ENCODE measurements at regions not wholly inside any gene's neighbourhood (a gene's known extent, or its start where the extent isn't known, plus 50 kb on each side); places are given as distances from the start of the nearest gene placed in this dataset.
A peak's percentile ranks its signal among the peaks of the same experiment; 100 is the strongest.

DNA sequence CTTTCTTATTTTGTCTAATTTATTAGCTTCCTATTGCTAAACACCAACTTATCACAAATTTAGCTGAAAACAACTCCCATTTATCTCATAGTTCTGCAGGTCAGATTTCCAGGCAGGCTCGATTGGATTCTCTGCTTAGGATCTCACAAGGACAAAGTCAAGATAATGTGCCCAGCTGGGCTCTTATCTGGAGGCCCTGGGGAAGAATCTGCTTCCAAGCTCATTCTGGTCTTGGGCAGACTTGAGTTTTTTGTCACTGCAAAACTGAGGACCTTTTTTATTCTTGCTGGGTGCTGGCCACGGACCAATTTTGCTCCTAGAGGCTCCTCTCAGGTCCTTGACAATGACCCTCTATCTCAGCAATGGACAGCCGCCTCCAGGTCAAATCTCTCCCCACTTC lies 215.5 kb downstream of the TRIB2 start:
- TF ChIP-seq CTCF (IDR thresholded peaks at IDR 0.05): no peak
- peaks cover 0 to 31% of the 10 kb centered on the region in 2 donors for H3K4me1 ChIP-seq
- no peak for DNase-seq (ENCODE audit: low spot score)

GRCh38 chr2:12934146-12934756 lies 217.5 kb downstream of the TRIB2 start:
- H3K4me3 ChIP-seq: no peak overlapping the region
- no peak overlapping the region for H3K27ac ChIP-seq
- no peak for TF ChIP-seq CTCF (IDR thresholded peaks at IDR 0.05)
- H3K27me3 ChIP-seq: no peaks in the 10 kb centered on the region
- DNase-seq (ENCODE audit: low spot score): no peak
- H3K4me1 ChIP-seq: peaks cover 0 to 23% of the 10 kb centered on the region in 2 donors
- no peaks in the 10 kb centered on the region for H3K9me3 ChIP-seq
- no peaks in the 10 kb centered on the region for H3K36me3 ChIP-seq

More for the DNA sequence above, 215.5 kb downstream of the TRIB2 start:
- no peaks in the 10 kb centered on the region for H3K27me3 ChIP-seq
- no peak overlapping the region for H3K4me3 ChIP-seq
- no peaks in the 10 kb centered on the region for H3K36me3 ChIP-seq
- peak overlapping the region in 1 of 2 donors; percentile 32 for H3K27ac ChIP-seq
- H3K9me3 ChIP-seq: no peaks in the 10 kb centered on the region

GRCh38 chr2:12935222-12935621 lies 218.5 kb downstream of the TRIB2 start:
- no peak for DNase-seq (ENCODE audit: low spot score)
- Histone ChIP-seq H3K27me3 (no peaks in the 10 kb centered on the region), H3K27ac (no peak overlapping the region), H3K4me1 (peaks cover 0 to 16% of the 10 kb centered on the region in 2 donors), H3K9me3 (no peaks in the 10 kb centered on the region), H3K36me3 (no peaks in the 10 kb centered on the region), H3K4me3 (no peak overlapping the region)
- no peak for TF ChIP-seq CTCF (IDR thresholded peaks at IDR 0.05)

GRCh38 chr2:12935796-12936195 lies 219.1 kb downstream of the TRIB2 start:
- no peak for TF ChIP-seq CTCF (IDR thresholded peaks at IDR 0.05)
- H3K27ac ChIP-seq: no peak overlapping the region
- H3K27me3 ChIP-seq: no peaks in the 10 kb centered on the region
- H3K4me1 ChIP-seq: peaks cover 0 to 15% of the 10 kb centered on the region in 2 donors
- DNase-seq (ENCODE audit: low spot score): no peak
- no peak overlapping the region for H3K4me3 ChIP-seq
- H3K36me3 ChIP-seq: no peaks in the 10 kb centered on the region
- no peaks in the 10 kb centered on the region for H3K9me3 ChIP-seq

- no peak overlapping the region for H3K4me3 ChIP-seq
- no peaks in the 10 kb centered on the region for H3K27me3 ChIP-seq
- no peaks in the 10 kb centered on the region for H3K4me1 ChIP-seq
- H3K27ac ChIP-seq: no peak overlapping the region
- no peak for DNase-seq (ENCODE audit: low spot score)
- no peaks in the 10 kb centered on the region for H3K36me3 ChIP-seq
- TF ChIP-seq CTCF (IDR thresholded peaks at IDR 0.05): no peak
- no peaks in the 10 kb centered on the region for H3K9me3 ChIP-seq
Observed at GRCh38 chr2:12941203-12941602, 224.5 kb downstream of the TRIB2 start.
